Glutamatergic neuron (in vitro differentiated cells): ENCODE measurements at regions not wholly inside any gene's neighbourhood (a gene's known extent, or its start where the extent isn't known, plus 50 kb on each side); places are given as distances from the start of the nearest gene placed in this dataset.

Source experiments
- DNase-seq: peaks from one replicate; pipeline ENCODE4 v3.0.0; 2022
- H3K27ac Mint-ChIP-seq: one replicate; pipeline ENCODE4 v1.8.0; 2020; ENCODE audit warnings: mild to moderate bottlenecking, mixed read lengths, inconsistent platforms; ENCODE audit not compliant: unreplicated experiment
- H3K27me3 Mint-ChIP-seq: one replicate; pipeline ENCODE4 v1.8.0; 2020; ENCODE audit warnings: mild to moderate bottlenecking, moderate library complexity, mixed read lengths, inconsistent platforms; ENCODE audit not compliant: unreplicated experiment
- H3K36me3 Mint-ChIP-seq: one replicate; pipeline ENCODE4 v1.8.0; 2020; ENCODE audit warnings: mild to moderate bottlenecking, mixed read lengths, inconsistent platforms; ENCODE audit not compliant: unreplicated experiment
- H3K4me1 Mint-ChIP-seq: one replicate; pipeline ENCODE4 v1.8.0; 2020; ENCODE audit warnings: mild to moderate bottlenecking, low read depth, mixed read lengths, inconsistent platforms; ENCODE audit not compliant: unreplicated experiment
- H3K4me3 Mint-ChIP-seq: one replicate; pipeline ENCODE4 v1.8.0; 2020; ENCODE audit warnings: mild to moderate bottlenecking, mixed read lengths, inconsistent platforms; ENCODE audit not compliant: unreplicated experiment
- H3K9me3 Mint-ChIP-seq: one replicate; pipeline ENCODE4 v1.8.0; 2020; ENCODE audit warnings: mild to moderate bottlenecking, moderate library complexity, mixed read lengths, inconsistent platforms; ENCODE audit not compliant: unreplicated experiment
- TF ChIP-seq, protein P1 (sequence below): fragments of 200-600 bp; sonication (generic); IDR thresholded peaks from one replicate; pipeline ENCODE4 v1.5.0; 2021; ENCODE audit not compliant: partially characterized antibody, unreplicated experiment

- TF ChIP-seq, protein P1, sequence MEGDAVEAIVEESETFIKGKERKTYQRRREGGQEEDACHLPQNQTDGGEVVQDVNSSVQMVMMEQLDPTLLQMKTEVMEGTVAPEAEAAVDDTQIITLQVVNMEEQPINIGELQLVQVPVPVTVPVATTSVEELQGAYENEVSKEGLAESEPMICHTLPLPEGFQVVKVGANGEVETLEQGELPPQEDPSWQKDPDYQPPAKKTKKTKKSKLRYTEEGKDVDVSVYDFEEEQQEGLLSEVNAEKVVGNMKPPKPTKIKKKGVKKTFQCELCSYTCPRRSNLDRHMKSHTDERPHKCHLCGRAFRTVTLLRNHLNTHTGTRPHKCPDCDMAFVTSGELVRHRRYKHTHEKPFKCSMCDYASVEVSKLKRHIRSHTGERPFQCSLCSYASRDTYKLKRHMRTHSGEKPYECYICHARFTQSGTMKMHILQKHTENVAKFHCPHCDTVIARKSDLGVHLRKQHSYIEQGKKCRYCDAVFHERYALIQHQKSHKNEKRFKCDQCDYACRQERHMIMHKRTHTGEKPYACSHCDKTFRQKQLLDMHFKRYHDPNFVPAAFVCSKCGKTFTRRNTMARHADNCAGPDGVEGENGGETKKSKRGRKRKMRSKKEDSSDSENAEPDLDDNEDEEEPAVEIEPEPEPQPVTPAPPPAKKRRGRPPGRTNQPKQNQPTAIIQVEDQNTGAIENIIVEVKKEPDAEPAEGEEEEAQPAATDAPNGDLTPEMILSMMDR: no peak
- Mint-ChIP-seq H3K9me3 (peaks cover 2% of the 10 kb centered on the region), H3K27ac (no peak overlapping the region), H3K27me3 (peaks cover 2% of the 10 kb centered on the region), H3K4me1 (no peaks in the 10 kb centered on the region), H3K36me3 (peaks cover 7% of the 10 kb centered on the region), H3K4me3 (no peak overlapping the region)
- DNase-seq: no peak
These were observed 161.6 kb upstream of the NCK2 start for GRCh38 chr2:105582952-105583660.

DNA sequence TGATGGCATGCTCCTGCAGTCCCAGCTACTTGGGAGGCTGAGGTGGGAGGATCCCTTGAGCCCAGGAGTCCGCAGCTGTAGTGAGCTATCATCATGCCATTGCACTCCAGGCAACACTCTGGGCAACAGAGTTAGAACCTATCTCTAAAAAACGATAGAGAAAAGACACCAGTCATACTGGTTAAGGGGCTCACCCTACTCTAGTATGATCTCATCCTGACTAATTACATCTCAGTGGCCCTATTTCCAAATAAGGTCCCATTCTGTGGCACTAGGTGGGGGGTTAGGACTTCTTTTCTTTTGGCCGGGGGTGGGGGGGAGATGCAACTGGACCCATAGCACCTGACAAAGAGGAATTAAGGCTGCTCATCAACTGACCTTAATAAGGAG, 163.2 kb upstream of the NCK2 start:
- no peak overlapping the region for H3K27ac Mint-ChIP-seq
- H3K36me3 Mint-ChIP-seq: no peaks in the 10 kb centered on the region
- DNase-seq: no peak
- H3K4me3 Mint-ChIP-seq: no peak overlapping the region
- no peaks in the 10 kb centered on the region for H3K4me1 Mint-ChIP-seq
- H3K9me3 Mint-ChIP-seq: peaks cover 4% of the 10 kb centered on the region
- TF ChIP-seq, protein P1: no peak
- peaks cover 2% of the 10 kb centered on the region for H3K27me3 Mint-ChIP-seq

DNA sequence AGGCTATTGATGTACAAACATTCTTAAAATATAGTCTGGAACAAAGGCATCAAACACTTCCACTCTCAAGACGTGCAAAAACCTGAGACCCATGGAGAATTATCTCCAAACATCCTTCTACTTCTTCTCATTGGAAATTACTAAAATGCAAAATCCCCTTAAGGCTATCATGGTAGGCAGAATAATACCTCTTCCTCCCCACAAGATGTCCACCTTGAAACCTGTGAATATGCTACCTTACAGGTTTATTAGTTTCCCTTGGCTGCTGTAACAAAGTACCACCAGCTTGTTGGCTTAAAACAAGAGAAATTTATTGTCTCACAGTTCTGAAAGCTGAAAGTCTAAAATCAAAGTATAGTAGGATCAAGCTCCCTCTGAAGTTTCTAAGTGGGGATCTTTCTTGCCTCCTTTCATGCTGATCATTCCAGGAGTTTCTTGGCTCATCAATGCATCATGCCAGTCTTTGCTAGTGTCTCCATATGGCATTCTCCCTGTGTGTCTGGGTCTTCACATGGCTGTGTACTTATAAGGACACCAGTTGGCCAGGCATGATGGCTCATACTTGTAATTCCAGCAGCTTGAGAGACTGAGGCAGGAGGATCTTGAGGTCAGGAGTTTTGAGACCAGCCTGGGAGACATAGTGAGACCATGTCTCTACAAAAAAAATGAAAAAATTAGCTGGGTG, 163.7 kb upstream of the NCK2 start:
- no peak overlapping the region for H3K4me3 Mint-ChIP-seq
- TF ChIP-seq, protein P1: no peak
- no peaks in the 10 kb centered on the region for H3K36me3 Mint-ChIP-seq
- H3K4me1 Mint-ChIP-seq: no peaks in the 10 kb centered on the region
- no peak overlapping the region for H3K27ac Mint-ChIP-seq
- H3K9me3 Mint-ChIP-seq: peaks cover 3% of the 10 kb centered on the region
- no peak for DNase-seq
- peaks cover 2% of the 10 kb centered on the region for H3K27me3 Mint-ChIP-seq

- Mint-ChIP-seq H3K27ac (no peak overlapping the region), H3K9me3 (peaks cover 2% of the 10 kb centered on the region), H3K4me3 (no peak overlapping the region), H3K4me1 (peaks cover 2% of the 10 kb centered on the region), H3K27me3 (peaks cover 2% of the 10 kb centered on the region), H3K36me3 (no peaks in the 10 kb centered on the region)
- no peak for DNase-seq
- TF ChIP-seq, protein P1: no peak
These were observed 164.5 kb upstream of the NCK2 start for GRCh38 chr2:105580216-105580615.

- H3K27me3 Mint-ChIP-seq: no peaks in the 10 kb centered on the region
- TF ChIP-seq, protein P1: no peak
- no peaks in the 10 kb centered on the region for H3K36me3 Mint-ChIP-seq
- no peak overlapping the region for H3K27ac Mint-ChIP-seq
- peaks cover 2% of the 10 kb centered on the region for H3K4me1 Mint-ChIP-seq
- no peak for DNase-seq
- no peak overlapping the region for H3K4me3 Mint-ChIP-seq
- peaks cover 2% of the 10 kb centered on the region for H3K9me3 Mint-ChIP-seq
These were observed 166.5 kb upstream of the NCK2 start for GRCh38 chr2:105578166-105578565.
